ENCODE measurements at regions not wholly inside any gene's neighbourhood (a gene's known extent, or its start where the extent isn't known, plus 50 kb on each side); places are given as distances from the start of the nearest gene placed in this dataset.

GRCh38 chr6:15981956-15982355 lies 146.9 kb upstream of the MYLIP start:
- peaks cover 14% of the 10 kb centered on the region; the same call in 1 of the 2 replicates for H3K9me2 ChIP-seq (ENCODE audit: insufficient read depth)
- no peaks in the 10 kb centered on the region for H3K36me3 ChIP-seq (ENCODE audit: insufficient read depth)
- DNase-seq (ENCODE audit: low spot score), result no peak
- H3K27ac ChIP-seq (ENCODE audit: low read depth), result no peak overlapping the region
- TF ChIP-seq ETS1 (IDR thresholded peaks at IDR 0.05) (no peak), CTCF (conservative IDR thresholded peaks at IDR 0.05; ENCODE audit: low read depth in 2 of 2) (no peak), NANOG (IDR thresholded peaks at IDR 0.05; ENCODE audit: borderline replicate concordance) (no peak)
- no peak overlapping the region for H3K4me3 Mint-ChIP-seq
- no peaks in the 10 kb centered on the region for H3K79me2 ChIP-seq (replicated peaks; ENCODE audit: insufficient read depth)
- peaks cover 9% of the 10 kb centered on the region for H3K4me1 Mint-ChIP-seq
- H3K4me1 ChIP-seq (ENCODE audit: insufficient read depth), result no peaks in the 10 kb centered on the region
- no peak overlapping the region for H3K27ac Mint-ChIP-seq
- H3K4me2 ChIP-seq, result no peak overlapping the region
- H4K20me1 ChIP-seq (replicated peaks; ENCODE audit: insufficient read depth), result no peaks in the 10 kb centered on the region
- no peaks in the 10 kb centered on the region for H3F3A ChIP-seq (replicated peaks; ENCODE audit: low read depth)
- no peaks in the 10 kb centered on the region for H3K36me3 Mint-ChIP-seq (ENCODE audit: low read depth)
- no peaks in the 10 kb centered on the region for H3K27me3 Mint-ChIP-seq (ENCODE audit: insufficient read depth, low read depth, poor library complexity)
- no peaks in the 10 kb centered on the region for H3K27me3 ChIP-seq (ENCODE audit: insufficient read depth)
- ATAC-seq, result no peak
- H2AFZ ChIP-seq, result no peak overlapping the region
- H3K4me3 ChIP-seq, result no peak overlapping the region
- no peaks in the 10 kb centered on the region for H3K9me3 Mint-ChIP-seq

GRCh38 chr6:15980801-15981200 lies 148.1 kb upstream of the MYLIP start:
- Histone ChIP-seq H3K36me3 (ENCODE audit: insufficient read depth) (no peaks in the 10 kb centered on the region), H3K9me2 (ENCODE audit: insufficient read depth) (peaks cover 14% of the 10 kb centered on the region; the same call in 1 of the 2 replicates), H3K27ac (ENCODE audit: low read depth) (no peak overlapping the region), H3K4me1 (ENCODE audit: insufficient read depth) (no peaks in the 10 kb centered on the region), H3K27me3 (ENCODE audit: insufficient read depth) (no peaks in the 10 kb centered on the region), H2AFZ (no peak overlapping the region), H3F3A (replicated peaks; ENCODE audit: low read depth) (no peaks in the 10 kb centered on the region), H3K79me2 (replicated peaks; ENCODE audit: insufficient read depth) (no peaks in the 10 kb centered on the region), H3K4me2 (no peak overlapping the region), H3K4me3 (no peak overlapping the region), H4K20me1 (replicated peaks; ENCODE audit: insufficient read depth) (no peaks in the 10 kb centered on the region)
- H3K27ac Mint-ChIP-seq, result no peak overlapping the region
- H3K36me3 Mint-ChIP-seq (ENCODE audit: low read depth), result no peaks in the 10 kb centered on the region
- TF ChIP-seq CTCF (conservative IDR thresholded peaks at IDR 0.05; ENCODE audit: low read depth in 2 of 2), result no peak
- TF ChIP-seq REST (IDR thresholded peaks at IDR 0.05; ENCODE audit: unreplicated experiment), result no peak
- no peak for TF ChIP-seq JUNB (IDR thresholded peaks at IDR 0.05; ENCODE audit: unreplicated experiment)
- TF ChIP-seq NANOG (IDR thresholded peaks at IDR 0.05; ENCODE audit: borderline replicate concordance), result no peak
- TF ChIP-seq STAT1 (IDR thresholded peaks at IDR 0.05; ENCODE audit: unreplicated experiment), result no peak
- TF ChIP-seq EZH2 (IDR thresholded peaks at IDR 0.05; ENCODE audit: low read depth, unreplicated experiment), result no peak
- no peak for TF ChIP-seq EZH2phosphoT487 (IDR thresholded peaks at IDR 0.05; ENCODE audit: unreplicated experiment)
- TF ChIP-seq POLR2AphosphoS5 (IDR thresholded peaks at IDR 0.05; ENCODE audit: low read depth), result no peak
- no peaks in the 10 kb centered on the region for H3K9me3 Mint-ChIP-seq
- ATAC-seq (no peak), DNase-seq (ENCODE audit: low spot score) (no peak)
- H3K27me3 Mint-ChIP-seq (ENCODE audit: insufficient read depth, low read depth, poor library complexity), result no peaks in the 10 kb centered on the region
- peaks cover 8% of the 10 kb centered on the region; the same call in 2 of the 3 replicates for H3K4me1 Mint-ChIP-seq
- no peak overlapping the region for H3K4me3 Mint-ChIP-seq
